ENCODE measurements at regions not wholly inside any gene's neighbourhood (a gene's known extent, or its start where the extent isn't known, plus 50 kb on each side); places are given as distances from the start of the nearest gene placed in this dataset.
"Not testable (repeated sequence)": the region's sequence is repeated elsewhere in the genome, so short reads cannot be mapped to it uniquely, and the experiment has no call there.

- not testable (repeated sequence) for H3K27ac Mint-ChIP-seq; H3K27me3 Mint-ChIP-seq; H3K9me3 ChIP-seq (ENCODE audit: control insufficient read depth, low read length, poor library complexity, severe bottlenecking); H3K36me3 Mint-ChIP-seq (ENCODE audit: low read depth); H3K4me3 Mint-ChIP-seq; DNase-seq; ATAC-seq
- peaks cover 35% of the 10 kb centered on the region for H3K4me1 Mint-ChIP-seq
Observed at GRCh38 chr10:46095943-46096342, 49.9 kb upstream of the MSMB start.

GRCh38 chr10:46096446-46096845, 50.4 kb upstream of the MSMB start:
- peak overlapping the region; percentile 83 for H3K27ac Mint-ChIP-seq
- H3K4me1 Mint-ChIP-seq: peaks cover 31% of the 10 kb centered on the region
- no peaks in the 10 kb centered on the region for H3K9me3 ChIP-seq (ENCODE audit: control insufficient read depth, low read length, poor library complexity, severe bottlenecking)
- no peak for DNase-seq
- no peaks in the 10 kb centered on the region for H3K36me3 Mint-ChIP-seq (ENCODE audit: low read depth)
- no peak for ATAC-seq
- no peaks in the 10 kb centered on the region for H3K27me3 Mint-ChIP-seq
- no peak overlapping the region for H3K4me3 Mint-ChIP-seq

- peak overlapping the region; percentile 83 for H3K27ac Mint-ChIP-seq
- no peaks in the 10 kb centered on the region for H3K9me3 ChIP-seq (ENCODE audit: control insufficient read depth, low read length, poor library complexity, severe bottlenecking)
- ATAC-seq (peak; percentile 51), DNase-seq (no peak)
- H3K4me1 Mint-ChIP-seq: peaks cover 29% of the 10 kb centered on the region
- no peaks in the 10 kb centered on the region for H3K27me3 Mint-ChIP-seq
- no peaks in the 10 kb centered on the region for H3K36me3 Mint-ChIP-seq (ENCODE audit: low read depth)
- peak overlapping the region; percentile 86 for H3K4me3 Mint-ChIP-seq
Observed at GRCh38 chr10:46096909-46097575, 51.0 kb upstream of the MSMB start.

GRCh38 chr10:46097576-46098317, 51.7 kb upstream of the MSMB start:
- H3K4me3 Mint-ChIP-seq: peak overlapping the region; percentile 73
- DNase-seq (no peak), ATAC-seq (no peak)
- H3K9me3 ChIP-seq (ENCODE audit: control insufficient read depth, low read length, poor library complexity, severe bottlenecking): no peaks in the 10 kb centered on the region
- no peaks in the 10 kb centered on the region for H3K27me3 Mint-ChIP-seq
- H3K36me3 Mint-ChIP-seq (ENCODE audit: low read depth): no peaks in the 10 kb centered on the region
- H3K4me1 Mint-ChIP-seq: peaks cover 29% of the 10 kb centered on the region
- peak overlapping the region; percentile 83 for H3K27ac Mint-ChIP-seq

- no peak overlapping the region for H3K4me3 Mint-ChIP-seq
- peak overlapping the region; percentile 83 for H3K27ac Mint-ChIP-seq
- DNase-seq (no peak), ATAC-seq (no peak)
- no peaks in the 10 kb centered on the region for H3K36me3 Mint-ChIP-seq (ENCODE audit: low read depth)
- no peaks in the 10 kb centered on the region for H3K27me3 Mint-ChIP-seq
- H3K9me3 ChIP-seq (ENCODE audit: control insufficient read depth, low read length, poor library complexity, severe bottlenecking): no peaks in the 10 kb centered on the region
- H3K4me1 Mint-ChIP-seq: peaks cover 29% of the 10 kb centered on the region
Observed at GRCh38 chr10:46098386-46098785, 52.3 kb upstream of the MSMB start.

- not testable (repeated sequence) for H3K9me3 ChIP-seq (ENCODE audit: control insufficient read depth, low read length, poor library complexity, severe bottlenecking); H3K4me3 Mint-ChIP-seq; H3K27ac Mint-ChIP-seq; ATAC-seq; H3K36me3 Mint-ChIP-seq (ENCODE audit: low read depth); DNase-seq; H3K27me3 Mint-ChIP-seq
- H3K4me1 Mint-ChIP-seq: peaks cover 29% of the 10 kb centered on the region
Observed at GRCh38 chr10:46098925-46099324, 52.9 kb upstream of the MSMB start.

GRCh38 chr10:46104071-46104585, 58.1 kb upstream of the MSMB start:
- peaks cover 8% of the 10 kb centered on the region for H3K27me3 Mint-ChIP-seq
- H3K4me1 Mint-ChIP-seq: peaks cover 9% of the 10 kb centered on the region
- no peak overlapping the region for H3K27ac Mint-ChIP-seq
- no peak for DNase-seq
- H3K9me3 ChIP-seq (ENCODE audit: control insufficient read depth, low read length, poor library complexity, severe bottlenecking): no peaks in the 10 kb centered on the region
- ATAC-seq: no peak
- peaks cover 6% of the 10 kb centered on the region for H3K36me3 Mint-ChIP-seq (ENCODE audit: low read depth)
- no peak overlapping the region for H3K4me3 Mint-ChIP-seq

- not testable (repeated sequence) for H3K4me1 Mint-ChIP-seq
Observed at GRCh38 chr10:46105416-46105815, 59.3 kb upstream of the MSMB start.

GRCh38 chr10:46105856-46106409, 59.9 kb upstream of the MSMB start:
- ATAC-seq: peak; percentile 35
- DNase-seq; H3K4me1 Mint-ChIP-seq; H3K9me3 ChIP-seq (ENCODE audit: control insufficient read depth, low read length, poor library complexity, severe bottlenecking); H3K36me3 Mint-ChIP-seq (ENCODE audit: low read depth); H3K27ac Mint-ChIP-seq; H3K27me3 Mint-ChIP-seq: not testable (repeated sequence)
- peak overlapping the region; percentile 71 for H3K4me3 Mint-ChIP-seq

More at GRCh38 chr10:46105416-46105815, 59.3 kb upstream of the MSMB start:
- H3K36me3 Mint-ChIP-seq (ENCODE audit: low read depth); H3K27me3 Mint-ChIP-seq; DNase-seq; H3K9me3 ChIP-seq (ENCODE audit: control insufficient read depth, low read length, poor library complexity, severe bottlenecking); H3K27ac Mint-ChIP-seq; ATAC-seq: not testable (repeated sequence)
- peak overlapping the region; percentile 71 for H3K4me3 Mint-ChIP-seq

GRCh38 chr10:46106410-46107255, 60.6 kb upstream of the MSMB start:
- ATAC-seq: peak; percentile 93
- H3K27ac Mint-ChIP-seq: peak overlapping the region; percentile 66
- H3K27me3 Mint-ChIP-seq: peaks cover 8% of the 10 kb centered on the region
- peaks cover 6% of the 10 kb centered on the region for H3K36me3 Mint-ChIP-seq (ENCODE audit: low read depth)
- DNase-seq: peak in 2 of 3 donors; percentile 31 to 39
- peaks cover 9% of the 10 kb centered on the region for H3K4me1 Mint-ChIP-seq
- peak overlapping the region; percentile 99 for H3K4me3 Mint-ChIP-seq
- no peaks in the 10 kb centered on the region for H3K9me3 ChIP-seq (ENCODE audit: control insufficient read depth, low read length, poor library complexity, severe bottlenecking)

GRCh38 chr10:46108158-46108499, 62.1 kb upstream of the MSMB start:
- not testable (repeated sequence) for H3K4me1 Mint-ChIP-seq; H3K4me3 Mint-ChIP-seq; H3K27ac Mint-ChIP-seq; H3K36me3 Mint-ChIP-seq (ENCODE audit: low read depth); DNase-seq; H3K9me3 ChIP-seq (ENCODE audit: control insufficient read depth, low read length, poor library complexity, severe bottlenecking); ATAC-seq; H3K27me3 Mint-ChIP-seq

GRCh38 chr10:46154271-46154670, 108.2 kb upstream of the MSMB start:
- H3K36me3 Mint-ChIP-seq (ENCODE audit: low read depth); H3K4me1 Mint-ChIP-seq; H3K9me3 ChIP-seq (ENCODE audit: control insufficient read depth, low read length, poor library complexity, severe bottlenecking); H3K27ac Mint-ChIP-seq; ATAC-seq; H3K27me3 Mint-ChIP-seq; H3K4me3 Mint-ChIP-seq; DNase-seq: not testable (repeated sequence)

GRCh38 chr10:46154683-46155082, 108.6 kb upstream of the MSMB start:
- H3K4me1 Mint-ChIP-seq; H3K9me3 ChIP-seq (ENCODE audit: control insufficient read depth, low read length, poor library complexity, severe bottlenecking); H3K27ac Mint-ChIP-seq; H3K36me3 Mint-ChIP-seq (ENCODE audit: low read depth); H3K27me3 Mint-ChIP-seq; DNase-seq; H3K4me3 Mint-ChIP-seq; ATAC-seq: not testable (repeated sequence)

All from T-helper 17 cell (primary cell).